ENCODE measurements at regions not wholly inside any gene's neighbourhood (a gene's known extent, or its start where the extent isn't known, plus 50 kb on each side); places are given as distances from the start of the nearest gene placed in this dataset.

DNA sequence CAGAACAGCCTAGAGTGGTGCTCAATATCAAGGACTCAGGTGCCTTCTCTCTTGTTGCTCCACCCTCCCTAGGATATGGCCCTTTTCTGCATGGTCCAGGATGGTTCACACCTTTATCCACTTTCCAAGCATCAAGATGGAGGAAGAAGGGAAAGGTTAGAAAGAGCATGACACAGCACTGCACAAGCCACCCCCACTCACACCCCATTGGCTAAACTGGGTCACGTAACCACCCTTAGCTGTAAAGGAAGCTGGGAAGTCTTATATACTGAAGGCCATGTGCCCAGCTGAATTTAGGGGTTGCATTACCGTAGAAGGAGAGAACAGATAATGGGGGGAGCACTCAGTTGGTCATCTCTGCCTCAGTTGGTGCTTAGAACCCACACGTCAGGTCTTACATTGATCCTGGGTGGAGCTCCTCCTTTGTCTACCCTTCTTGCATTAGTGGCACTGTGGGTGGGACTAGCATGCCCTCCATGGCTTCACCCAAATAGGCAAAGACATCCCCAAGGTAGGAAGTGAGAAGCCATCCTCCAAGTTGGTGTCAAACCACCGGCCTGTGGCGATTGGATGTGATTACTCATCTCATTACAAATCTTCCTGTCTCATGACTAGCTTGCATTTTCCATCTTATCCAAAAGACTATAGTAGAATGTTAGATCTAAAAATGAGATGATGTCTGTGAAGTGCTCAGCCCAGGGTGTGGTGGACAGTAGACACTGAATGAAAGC, 248.5 kb downstream of the HAUS1 start:
- WGBS, 2 experiments (ENCODE audit: extremely low coverage in 1 of 2, insufficient coverage in 1 of 2, insufficient read length in 1 of 2, insufficient replicate concordance in 2 of 2, low coverage in 1 of 2, low lambda C conversion rate in 2 of 2, missing lambda C conversion rate in 1 of 2), result 90% methylated on average over 5 of the region's 5 CpGs; no CpG with 5 or more reads in 1 of the 2 experiments
- Histone ChIP-seq H3K9ac (replicated peaks in 1 of 4; ENCODE audit: extremely low read depth in 1 of 4, low read depth in 3 of 4, low read length in 3 of 4) (no peak overlapping the region), H2BK20ac (ENCODE audit: low read length) (no peak overlapping the region), H4K5ac (ENCODE audit: insufficient read length, low read depth, low read length) (no peak overlapping the region), H3K4me3 (ENCODE audit: extremely low read depth in 1 of 4, insufficient read depth in 2 of 4, low read depth in 3 of 4, low read length in 4 of 4) (no peak overlapping the region), H3K79me2 (ENCODE audit: control insufficient read depth in 1 of 2, insufficient read depth in 2 of 2, low read length in 2 of 2) (no peaks in the 10 kb centered on the region), H3K27me3 (replicated peaks in 1 of 4; ENCODE audit: control insufficient read depth in 3 of 4, extremely low read depth in 1 of 4, insufficient read depth in 3 of 4, low read length in 3 of 4) (no peaks in the 10 kb centered on the region), H3K79me1 (ENCODE audit: low read depth, low read length) (peaks cover 5% of the 10 kb centered on the region), H3K4me2 (ENCODE audit: insufficient read depth in 1 of 2, low read depth in 2 of 2, low read length in 2 of 2) (no peak overlapping the region), H3K23me2 (ENCODE audit: low read depth, low read length) (no peaks in the 10 kb centered on the region), H4K91ac (replicated peaks; ENCODE audit: insufficient read length, low read length) (no peak overlapping the region), H2AK5ac (ENCODE audit: low read depth, low read length) (no peak overlapping the region), H4K8ac (ENCODE audit: extremely low read depth, insufficient read depth, low read length) (no peak overlapping the region), H3K4me1 (replicated peaks in 1 of 4; ENCODE audit: control insufficient read depth in 3 of 4, insufficient read depth in 4 of 4, low read length in 3 of 4) (no peaks in the 10 kb centered on the region; a peak in 1 of 7 replicates), H3K18ac (ENCODE audit: extremely low read depth, low read length) (no peak overlapping the region), H2AFZ (ENCODE audit: low read length) (no peak overlapping the region), H2BK5ac (ENCODE audit: low read depth, low read length) (no peak overlapping the region), H4K20me1 (replicated peaks in 1 of 2; ENCODE audit: control insufficient read depth in 1 of 2, insufficient read depth in 2 of 2, low read length in 2 of 2) (peaks cover 3 to 10% of the 10 kb centered on the region in 2 experiments), H3K27ac (ENCODE audit: low read depth, low read length) (no peak overlapping the region), H3K36me3 (ENCODE audit: control insufficient read depth in 2 of 4, insufficient read depth in 4 of 4, low read length in 3 of 4) (no peaks in the 10 kb centered on the region; a peak in 1 of 8 replicates), H2BK12ac (ENCODE audit: low read depth, low read length) (no peak overlapping the region), H3K23ac (ENCODE audit: insufficient read length) (no peak overlapping the region), H2BK120ac (replicated peaks; ENCODE audit: low read depth, low read length) (no peak overlapping the region), H2BK15ac (ENCODE audit: low read length) (no peak overlapping the region), H3K9me3 (ENCODE audit: insufficient read depth in 2 of 2, low read depth in 1 of 2, low read length in 1 of 2) (no peaks in the 10 kb centered on the region), H3K14ac (ENCODE audit: insufficient read length) (no peak overlapping the region), H3K56ac (replicated peaks; ENCODE audit: insufficient read length, low read depth, low read length) (no peak overlapping the region), H3K4ac (replicated peaks; ENCODE audit: insufficient read length, low read depth, low read length) (no peak overlapping the region)
- POLR2A ChIA-PET (ENCODE audit: partially characterized antibody), result interaction anchor here (0.6 to 1.2 kb wide), 4 partner anchors 9 to 204 kb away, joined by 3 to 4 read pairs (median 3); no protein-coding TSS in a partner anchor
- FAIRE-seq (no peak), DNase-seq (ENCODE audit: low read depth in 1 of 2, low spot score in 2 of 2) (no peak)
- TF ChIP-seq, protein P1, sequence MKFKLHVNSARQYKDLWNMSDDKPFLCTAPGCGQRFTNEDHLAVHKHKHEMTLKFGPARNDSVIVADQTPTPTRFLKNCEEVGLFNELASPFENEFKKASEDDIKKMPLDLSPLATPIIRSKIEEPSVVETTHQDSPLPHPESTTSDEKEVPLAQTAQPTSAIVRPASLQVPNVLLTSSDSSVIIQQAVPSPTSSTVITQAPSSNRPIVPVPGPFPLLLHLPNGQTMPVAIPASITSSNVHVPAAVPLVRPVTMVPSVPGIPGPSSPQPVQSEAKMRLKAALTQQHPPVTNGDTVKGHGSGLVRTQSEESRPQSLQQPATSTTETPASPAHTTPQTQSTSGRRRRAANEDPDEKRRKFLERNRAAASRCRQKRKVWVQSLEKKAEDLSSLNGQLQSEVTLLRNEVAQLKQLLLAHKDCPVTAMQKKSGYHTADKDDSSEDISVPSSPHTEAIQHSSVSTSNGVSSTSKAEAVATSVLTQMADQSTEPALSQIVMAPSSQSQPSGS (IDR thresholded peaks at IDR 0.05; ENCODE audit: low read length), result no peak
- CTCF ChIA-PET (ENCODE audit: partially characterized antibody), result interaction anchor here (0.9 to 19.4 kb wide), 10 partner anchors 10 to 305 kb away, joined by 3 to 196 read pairs (median 3); no protein-coding TSS in a partner anchor

Data from H1 (cell line).